ENCODE measurements at regions not wholly inside any gene's neighbourhood (a gene's known extent, or its start where the extent isn't known, plus 50 kb on each side); places are given as distances from the start of the nearest gene placed in this dataset.

DNA sequence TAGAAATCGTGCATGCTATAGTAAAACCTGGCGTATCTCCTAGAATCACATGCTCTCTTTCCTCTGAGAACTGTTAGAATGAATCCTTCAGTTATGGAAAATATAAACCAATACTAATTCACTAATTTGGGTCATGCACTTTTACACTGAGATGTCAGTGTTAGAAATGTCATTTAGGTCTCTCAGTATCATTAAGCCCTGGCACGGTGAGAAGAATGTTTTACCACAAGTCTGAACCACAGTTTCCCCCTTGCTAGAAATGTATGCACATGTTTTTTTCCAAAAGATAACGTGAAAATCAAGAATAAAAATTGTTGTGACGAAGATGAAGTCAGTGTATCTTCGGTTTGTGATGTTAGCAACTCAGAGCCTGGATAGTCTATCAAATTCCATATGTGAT lies 1062.7 kb upstream of the NCAM2 start:
- no peak for DNase-seq (ENCODE audit: low read depth, low spot score)
- H3K4me3 ChIP-seq (ENCODE audit: low read length), result no peak overlapping the region

DNA sequence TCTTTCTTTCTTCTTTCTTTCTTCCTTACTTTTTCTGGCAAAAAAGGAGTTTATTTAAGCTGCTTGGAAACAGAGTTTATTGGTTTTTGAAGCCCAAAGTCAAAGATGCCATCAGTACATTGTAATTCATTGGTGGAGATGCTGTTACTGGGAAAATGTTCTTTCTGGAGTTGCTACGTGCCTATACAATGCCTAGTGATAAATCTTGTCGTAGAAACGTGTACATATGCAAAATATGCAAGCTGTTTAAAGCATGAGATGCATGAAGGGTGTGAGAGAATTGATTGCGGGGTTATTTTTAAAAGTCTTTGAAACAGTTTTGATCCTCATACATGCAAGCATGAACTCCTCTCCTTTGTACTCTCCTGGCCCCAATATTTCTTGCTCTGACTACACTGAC lies 1060.6 kb upstream of the NCAM2 start:
- no peak overlapping the region for H3K4me3 ChIP-seq (ENCODE audit: low read length)
- DNase-seq (ENCODE audit: low read depth, low spot score), result no peak

DNA sequence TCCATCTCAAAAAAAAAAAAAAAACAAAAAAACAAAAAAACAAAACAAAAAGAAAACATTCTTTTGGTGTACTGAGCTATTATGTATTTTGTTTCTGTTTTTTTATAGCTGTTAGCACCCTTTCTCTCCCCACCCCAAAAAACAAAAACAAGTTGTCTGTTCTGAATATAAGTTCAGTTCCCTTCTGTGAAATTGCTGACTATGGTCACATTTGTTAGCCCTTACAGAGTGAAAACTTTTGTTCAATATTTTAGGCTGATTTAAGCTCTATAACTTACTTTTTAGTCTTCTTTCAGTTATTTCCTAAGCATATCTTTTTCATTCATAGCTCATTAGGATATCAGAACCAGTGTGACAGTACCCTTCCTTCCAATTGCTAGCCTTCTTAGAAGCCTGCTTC lies 1056.6 kb upstream of the NCAM2 start:
- no peak for DNase-seq (ENCODE audit: low read depth, low spot score)
- H3K4me3 ChIP-seq (ENCODE audit: low read length), result no peak overlapping the region

DNA sequence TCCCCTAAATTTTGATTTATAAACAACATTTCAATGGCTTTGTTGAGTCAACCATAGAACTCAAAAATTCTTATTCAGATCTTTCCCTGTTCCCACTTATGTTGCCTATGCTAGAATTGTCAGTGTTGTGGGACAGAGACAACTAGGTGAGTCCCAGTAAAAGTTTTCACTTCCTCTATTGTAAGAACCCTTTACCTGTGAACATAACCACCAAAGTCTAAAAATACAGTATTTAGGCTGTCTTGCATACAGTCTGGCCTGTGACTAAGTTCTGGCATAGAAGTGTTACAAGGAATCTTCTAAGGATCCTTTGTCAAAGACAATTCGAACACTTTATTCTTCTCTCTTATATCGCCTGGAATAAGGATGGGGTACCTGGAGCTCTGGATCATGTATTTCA lies 1047.9 kb upstream of the NCAM2 start:
- H3K4me3 ChIP-seq (ENCODE audit: low read length), result no peak overlapping the region
- no peak for DNase-seq (ENCODE audit: low read depth, low spot score)

DNA sequence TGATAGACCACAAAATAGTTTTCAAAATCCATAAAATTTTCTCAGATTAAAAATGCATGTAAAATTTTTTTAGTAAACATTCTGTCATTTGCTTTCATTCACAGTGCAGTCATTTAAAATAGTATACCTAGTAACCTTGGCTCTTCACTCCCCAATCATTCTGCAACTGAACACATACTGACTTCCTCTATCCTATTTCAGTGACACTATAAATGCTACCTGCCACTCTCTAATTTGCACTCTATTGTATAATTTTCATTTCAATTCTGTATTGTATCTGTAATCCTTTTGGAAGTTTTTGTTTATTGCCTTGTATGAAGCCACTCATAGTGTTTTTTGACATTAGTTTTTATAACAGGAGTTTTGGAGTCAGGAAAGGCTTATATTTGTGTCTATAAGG lies 1029.1 kb upstream of the NCAM2 start:
- DNase-seq (ENCODE audit: low read depth, low spot score), result no peak
- no peak overlapping the region for H3K4me3 ChIP-seq (ENCODE audit: low read length)

DNA sequence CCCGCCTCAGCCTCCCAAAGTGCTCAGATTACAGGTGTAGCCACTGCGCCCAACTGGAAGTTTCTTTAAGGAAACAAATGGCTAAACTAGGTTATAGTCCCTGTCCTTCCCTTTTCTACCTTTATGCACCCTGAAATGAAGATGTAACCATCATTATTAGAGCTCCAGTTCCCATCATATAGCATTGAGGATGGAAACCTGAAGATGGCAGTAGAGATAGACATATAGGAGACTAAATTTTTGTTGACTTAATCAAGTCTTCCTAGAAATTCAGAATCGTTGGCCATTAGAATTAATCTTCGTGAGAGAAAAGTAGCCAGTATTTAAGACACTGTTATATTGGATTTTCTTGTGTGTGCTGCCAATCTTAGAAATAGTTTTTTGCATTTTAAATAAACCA lies 1016.3 kb upstream of the NCAM2 start:
- no peak overlapping the region for H3K4me3 ChIP-seq (ENCODE audit: low read length)
- no peak for DNase-seq (ENCODE audit: low read depth, low spot score)

DNA sequence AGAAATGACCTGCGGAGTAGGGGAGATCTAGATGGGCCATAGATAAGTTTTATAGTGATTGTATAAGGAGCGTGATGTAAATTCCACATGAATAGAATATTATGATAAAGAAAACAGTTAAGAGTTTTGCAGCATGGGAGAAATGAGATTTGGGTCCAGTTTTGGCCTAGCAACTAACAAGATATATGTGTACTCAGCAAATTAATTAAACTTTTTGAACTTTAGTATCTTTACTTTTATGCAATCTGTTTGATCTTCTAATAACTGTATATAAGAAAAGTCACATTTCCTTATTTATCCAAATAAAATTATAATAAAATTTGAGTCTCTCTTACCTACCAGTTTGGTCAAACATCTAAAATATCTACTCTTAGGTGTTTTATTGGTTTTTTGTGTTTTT lies 1011.8 kb upstream of the NCAM2 start:
- no peak for DNase-seq (ENCODE audit: low read depth, low spot score)
- H3K4me3 ChIP-seq (ENCODE audit: low read length), result no peak overlapping the region

DNA sequence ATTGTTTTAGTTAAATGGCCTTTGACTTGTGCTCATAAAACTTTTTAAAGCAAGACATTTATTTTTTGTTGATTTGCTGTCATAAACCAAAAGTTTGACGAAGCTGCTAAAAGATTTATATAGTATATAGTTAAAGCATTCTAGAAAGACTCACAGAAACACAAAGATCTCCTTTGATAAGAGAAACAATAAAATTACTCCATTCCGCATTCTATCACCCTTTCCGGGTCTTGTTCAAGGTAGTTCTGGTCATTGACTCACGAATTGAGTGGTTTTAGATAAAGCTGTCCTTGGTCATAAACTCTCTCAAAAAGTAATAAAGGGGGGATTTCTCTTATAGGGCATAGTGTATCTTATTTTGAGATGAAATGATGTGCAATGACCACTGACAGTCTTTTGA lies 1010.5 kb upstream of the NCAM2 start:
- DNase-seq (ENCODE audit: low read depth, low spot score), result no peak
- H3K4me3 ChIP-seq (ENCODE audit: low read length), result no peak overlapping the region

DNA sequence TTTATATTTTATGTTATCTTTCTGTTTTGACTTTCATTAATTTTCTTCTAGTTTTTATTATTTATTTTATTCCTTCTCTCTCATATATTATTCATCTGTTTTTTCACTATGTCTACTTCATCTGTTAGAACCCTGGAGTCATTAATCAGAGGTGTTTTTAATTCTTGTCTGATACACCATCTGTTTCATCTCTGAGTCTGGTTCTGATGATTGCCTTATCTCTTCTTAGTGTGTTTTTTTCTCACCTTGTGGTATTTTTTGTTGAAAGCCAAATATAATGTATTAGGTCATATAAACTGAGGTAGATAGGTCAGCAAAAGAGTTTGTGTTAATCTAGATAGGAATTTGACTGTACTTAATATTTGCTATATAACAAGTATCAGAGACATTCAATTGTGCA lies 1005.7 kb upstream of the NCAM2 start:
- DNase-seq (ENCODE audit: low read depth, low spot score), result no peak
- H3K4me3 ChIP-seq (ENCODE audit: low read length), result no peak overlapping the region

DNA sequence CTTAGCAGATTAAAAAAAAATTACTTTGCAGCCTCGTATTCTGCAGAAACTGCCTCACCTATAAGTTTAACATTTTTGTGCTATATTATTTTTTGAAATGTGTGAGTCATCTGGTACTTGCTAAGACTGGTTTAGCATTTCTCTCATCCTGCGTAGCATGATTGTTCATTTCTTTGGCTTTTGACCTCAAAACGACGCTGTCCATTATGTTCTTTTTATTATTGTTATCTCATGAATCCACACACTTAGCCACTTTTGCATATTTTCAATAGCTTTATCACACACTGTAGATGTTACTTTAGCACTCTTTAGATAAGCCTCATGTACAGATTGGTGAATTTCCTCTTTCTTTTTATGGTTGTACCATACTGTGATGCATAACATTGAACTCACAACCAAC lies 1004.9 kb upstream of the NCAM2 start:
- no peak overlapping the region for H3K4me3 ChIP-seq (ENCODE audit: low read length)
- DNase-seq (ENCODE audit: low read depth, low spot score), result no peak

DNA sequence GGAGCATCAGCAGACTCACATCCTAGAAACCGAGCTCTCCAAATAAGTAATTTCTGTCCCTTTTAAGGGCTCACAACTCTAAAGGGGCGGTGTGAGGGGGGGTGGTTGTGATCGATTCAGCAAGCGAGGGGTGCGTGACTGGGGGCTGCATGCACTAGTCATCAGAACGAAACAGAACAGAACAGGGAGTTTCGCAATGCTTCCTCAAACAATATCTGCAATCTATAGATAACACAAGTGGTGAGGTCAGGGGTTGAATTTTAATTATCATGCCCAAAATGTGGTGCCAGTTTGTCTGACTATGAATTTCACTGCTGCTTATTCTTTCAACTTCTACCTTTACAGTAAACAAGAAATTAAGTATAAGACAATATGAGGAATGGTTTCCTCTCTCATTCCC lies 1003.0 kb upstream of the NCAM2 start:
- DNase-seq (ENCODE audit: low read depth, low spot score), result no peak

DNA sequence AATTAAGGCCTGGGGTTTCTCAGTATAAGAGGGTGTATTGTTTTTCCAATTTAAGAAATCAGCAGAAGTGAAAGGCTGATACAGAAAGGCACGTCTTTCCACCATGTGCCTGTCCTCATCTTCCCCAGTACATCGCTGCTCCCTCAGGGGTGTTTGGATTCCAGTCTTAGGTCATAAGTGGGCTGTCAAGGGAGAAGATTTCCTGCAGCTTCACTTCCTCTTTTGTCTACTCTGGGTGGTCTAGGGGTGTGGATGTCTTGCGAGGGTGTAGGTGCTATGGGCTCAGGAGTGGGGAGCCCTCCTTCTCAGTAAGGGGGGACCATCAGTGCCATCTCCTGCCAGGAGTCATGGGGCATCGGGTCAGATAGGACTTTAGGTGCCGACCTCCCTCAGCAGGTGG lies 999.8 kb upstream of the NCAM2 start:
- no peak overlapping the region for H3K4me3 ChIP-seq (ENCODE audit: low read length)
- no peak for DNase-seq (ENCODE audit: low read depth, low spot score)

More for the DNA sequence above, 1003.0 kb upstream of the NCAM2 start:
- no peak overlapping the region for H3K4me3 ChIP-seq (ENCODE audit: low read length)

DNA sequence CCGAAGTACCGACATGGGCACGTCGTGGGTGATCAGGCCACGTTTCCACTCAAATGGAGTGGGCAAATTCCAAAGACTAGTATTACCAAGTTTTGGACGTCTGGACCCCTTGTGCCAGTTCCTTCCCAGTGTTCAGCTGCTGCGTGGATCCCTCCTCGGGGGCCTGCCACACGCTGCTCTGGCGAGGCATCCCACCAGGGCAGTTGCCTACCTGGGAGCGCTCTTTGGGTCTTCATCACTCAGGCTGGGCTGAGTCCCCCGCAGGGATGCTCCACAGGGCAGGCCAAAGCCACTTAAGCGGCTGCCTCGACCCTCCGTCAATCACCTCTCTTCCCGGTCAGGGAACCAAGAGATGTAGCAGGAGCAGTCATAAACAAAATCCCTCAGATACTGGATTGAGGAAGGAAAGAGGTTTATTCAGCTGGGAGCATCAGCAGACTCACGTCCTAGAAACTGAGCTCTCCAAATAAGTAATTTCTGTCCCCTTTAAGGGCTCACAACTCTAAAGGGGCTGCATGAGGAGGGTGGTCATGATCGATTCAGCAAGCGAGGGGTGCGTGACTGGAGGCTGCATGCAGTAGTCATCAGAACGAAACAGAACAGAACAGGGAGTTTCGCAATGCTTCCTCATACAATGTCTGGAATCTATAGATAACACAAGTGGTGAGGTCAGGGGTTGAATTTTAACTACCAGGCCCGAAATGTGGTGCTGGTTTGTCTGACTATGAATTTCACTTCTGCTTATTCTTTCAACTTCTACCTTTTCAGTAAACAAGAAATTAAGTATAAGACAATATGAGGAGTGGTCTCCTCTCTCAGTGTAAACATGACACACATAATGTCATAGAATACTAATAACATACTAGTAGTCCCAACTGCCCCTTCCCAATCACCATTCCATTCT lies 998.6 kb upstream of the NCAM2 start:
- no peak for DNase-seq (ENCODE audit: low read depth, low spot score)
- H3K4me3 ChIP-seq (ENCODE audit: low read length), result no peak overlapping the region

DNA sequence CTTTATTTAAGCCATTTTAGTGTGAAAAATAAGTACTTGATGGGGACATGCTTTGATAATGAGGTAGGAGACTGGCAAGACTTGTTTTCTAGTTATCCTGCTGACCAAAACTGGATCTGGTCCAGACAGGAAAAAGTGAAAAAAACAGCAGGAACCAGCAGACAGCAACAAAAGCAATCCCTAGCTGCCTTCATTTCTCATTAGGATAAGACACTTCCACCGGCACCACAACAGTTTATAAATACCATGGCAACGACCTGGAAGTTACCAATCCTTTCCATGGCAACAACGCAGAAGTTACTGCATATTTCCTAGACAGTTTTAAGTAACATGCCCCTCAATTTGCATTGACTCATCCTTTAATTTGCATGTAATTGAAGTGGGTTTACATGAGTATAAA lies 993.8 kb upstream of the NCAM2 start:
- no peak for DNase-seq (ENCODE audit: low read depth, low spot score)
- no peak overlapping the region for H3K4me3 ChIP-seq (ENCODE audit: low read length)

DNA sequence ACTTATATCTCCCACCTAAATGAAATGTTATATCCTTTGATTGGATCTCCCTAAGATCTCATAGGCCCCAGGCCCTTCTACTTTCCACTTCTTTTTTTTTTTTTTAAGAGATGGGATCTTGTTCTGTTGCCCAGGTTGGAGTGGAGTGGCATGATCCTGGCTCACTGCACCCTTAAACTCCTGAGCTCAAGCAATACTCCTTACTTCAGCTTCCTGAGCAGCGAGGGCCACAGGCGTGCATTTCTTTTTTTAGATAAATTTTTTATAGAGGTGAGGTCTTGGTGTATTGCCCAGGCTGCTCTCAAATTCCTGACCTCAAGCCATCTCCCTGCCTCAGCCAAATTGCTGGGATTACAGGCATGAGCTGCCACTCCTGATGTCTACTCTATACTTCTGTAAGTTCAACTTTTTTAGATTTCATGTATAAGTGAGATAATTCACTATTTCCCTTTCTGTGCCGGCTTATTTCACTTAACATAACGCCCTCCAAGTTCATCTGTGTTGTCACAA lies 987.5 kb upstream of the NCAM2 start:
- DNase-seq (ENCODE audit: low read depth, low spot score), result no peak
- no peak overlapping the region for H3K4me3 ChIP-seq (ENCODE audit: low read length)

DNA sequence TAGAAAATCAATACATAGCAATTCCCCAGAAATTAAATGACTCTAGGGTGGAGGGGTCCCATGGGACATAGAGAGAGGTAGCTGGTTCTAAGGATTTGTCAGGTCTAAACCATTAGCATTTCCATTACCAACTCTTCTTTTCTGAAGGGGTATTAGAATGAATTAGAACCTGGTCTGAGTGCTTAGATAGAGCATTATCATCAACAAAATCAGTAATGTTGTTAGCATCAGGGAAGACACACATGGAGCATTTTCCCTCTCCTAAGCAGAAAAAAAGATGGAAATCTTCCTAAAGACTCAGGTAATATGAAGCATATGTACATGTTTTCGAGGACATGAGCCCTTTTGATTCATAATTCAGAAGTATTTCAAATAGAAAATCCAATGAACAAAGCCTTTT lies 984.4 kb upstream of the NCAM2 start:
- DNase-seq (ENCODE audit: low read depth, low spot score), result no peak
- H3K4me3 ChIP-seq (ENCODE audit: low read length), result no peak overlapping the region

DNA sequence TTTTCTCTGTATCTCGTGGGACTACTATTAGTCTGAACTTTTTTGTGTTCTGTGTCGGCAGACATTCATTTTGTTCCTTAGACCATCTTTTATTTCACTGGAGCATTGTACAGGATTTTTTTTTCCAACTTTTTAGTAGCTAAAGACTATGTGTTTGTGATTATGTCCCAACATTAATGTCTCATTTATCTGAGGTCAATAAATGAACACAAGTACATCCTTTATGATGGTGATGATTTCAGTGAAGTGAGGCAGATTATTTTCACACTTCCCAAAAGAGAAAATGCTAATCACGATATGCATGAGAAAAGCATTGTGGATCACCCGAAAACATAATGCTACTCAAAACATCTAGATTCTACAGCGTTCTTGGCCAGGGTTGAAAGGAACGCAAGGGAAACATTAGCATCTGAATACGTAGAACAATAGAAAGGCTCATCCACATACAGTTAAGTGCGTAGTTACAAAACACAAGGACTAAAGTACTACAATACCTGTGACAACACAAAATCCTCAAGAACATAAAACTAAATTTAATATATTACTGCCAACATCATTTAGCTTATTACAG lies 981.7 kb upstream of the NCAM2 start:
- no peak overlapping the region for H3K4me3 ChIP-seq (ENCODE audit: low read length)
- DNase-seq (ENCODE audit: low read depth, low spot score), result no peak

DNA sequence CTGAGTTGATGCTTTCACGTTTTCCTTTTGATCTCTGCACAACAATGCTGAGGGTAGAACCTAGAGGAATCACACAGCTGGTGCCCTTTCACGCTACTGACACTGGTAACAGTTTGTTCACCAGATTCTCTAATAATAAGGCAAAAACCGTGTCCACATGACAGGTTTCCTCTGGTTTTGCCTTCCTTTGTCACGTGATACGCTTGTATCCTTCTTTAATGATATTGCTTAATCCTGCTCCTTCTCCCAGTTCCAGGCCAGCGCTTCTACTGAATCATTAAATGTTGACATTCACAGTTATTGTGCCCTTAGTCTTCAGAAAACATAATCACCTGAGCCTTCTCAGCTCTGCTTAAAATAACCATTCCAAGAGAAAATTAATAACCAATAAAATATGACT lies 978.2 kb upstream of the NCAM2 start:
- no peak for DNase-seq (ENCODE audit: low read depth, low spot score)
- no peak overlapping the region for H3K4me3 ChIP-seq (ENCODE audit: low read length)

DNA sequence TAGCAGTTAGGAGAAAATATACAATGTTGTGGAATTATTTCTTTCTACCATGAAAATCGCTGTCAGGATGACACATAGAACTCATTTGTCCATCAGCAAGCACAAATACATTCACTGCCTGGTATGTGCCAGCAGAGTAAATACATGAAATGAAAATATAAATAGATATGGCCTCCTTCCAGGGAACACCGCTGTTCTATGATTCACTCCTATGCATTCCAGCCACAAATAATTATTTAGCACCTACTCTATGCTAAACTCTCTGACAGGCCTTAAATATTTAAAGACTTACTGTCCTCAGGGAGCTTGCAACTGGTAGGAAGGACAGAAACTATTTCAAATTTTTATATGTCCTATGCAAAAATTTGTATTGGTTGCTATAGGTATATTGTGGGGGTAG lies 975.0 kb upstream of the NCAM2 start:
- no peak overlapping the region for H3K4me3 ChIP-seq (ENCODE audit: low read length)
- no peak for DNase-seq (ENCODE audit: low read depth, low spot score)

DNA sequence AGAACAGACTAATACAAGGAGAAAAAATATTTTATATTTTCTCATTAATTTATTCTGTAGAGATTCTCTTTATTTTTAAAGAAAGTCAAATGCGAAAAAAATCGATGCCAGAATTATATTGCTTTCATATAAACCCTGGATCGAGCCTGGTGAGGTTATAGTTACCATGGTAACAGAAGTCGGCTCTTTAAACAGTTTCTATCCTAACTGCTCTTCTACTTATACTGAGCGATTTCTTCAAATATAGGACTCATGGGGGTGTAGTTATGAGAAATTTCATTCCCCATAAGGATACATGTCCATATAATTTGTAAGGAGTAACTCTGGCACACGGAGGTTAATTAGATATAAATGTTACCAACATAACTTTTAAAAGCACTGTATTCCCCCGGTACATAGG lies 973.5 kb upstream of the NCAM2 start:
- no peak overlapping the region for H3K4me3 ChIP-seq (ENCODE audit: low read length)
- no peak for DNase-seq (ENCODE audit: low read depth, low spot score)

DNA sequence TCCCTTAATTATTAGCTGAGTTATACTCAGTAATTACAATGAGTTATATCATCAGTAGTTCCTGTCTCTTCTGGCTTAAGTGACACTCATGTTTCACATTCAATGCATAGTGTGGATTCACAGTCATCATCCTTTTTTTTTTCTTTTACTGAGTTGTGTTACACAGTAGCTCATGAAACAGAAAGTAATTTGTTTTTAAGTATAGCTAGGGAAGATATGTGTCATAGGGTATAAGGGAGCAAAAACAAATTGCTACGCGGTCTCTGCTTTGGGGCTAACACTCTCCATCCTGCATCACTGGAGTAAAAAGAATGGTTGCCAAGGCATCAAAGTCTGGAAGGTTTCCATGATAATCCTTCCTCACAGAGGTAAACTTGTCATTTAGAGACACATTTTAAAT lies 971.7 kb upstream of the NCAM2 start:
- no peak overlapping the region for H3K4me3 ChIP-seq (ENCODE audit: low read length)
- DNase-seq (ENCODE audit: low read depth, low spot score), result no peak

Measured in Jurkat, Clone E6-1 (cell line).